H1 (cell line): ENCODE measurements at regions not wholly inside any gene's neighbourhood (a gene's known extent, or its start where the extent isn't known, plus 50 kb on each side); places are given as distances from the start of the nearest gene placed in this dataset.

Experiments used
- CHD1 ChIP-seq: IDR thresholded peaks from 2 replicates; pipeline ENCODE4 v1.6.1; 2012; ENCODE audit warnings: low read depth, low read length, improper control_type of control experiment
- HDAC2 ChIP-seq, 2 experiments: fragments of 300-600 bp in 1 of 2; sonication (generic) in 1 of 2; IDR thresholded peaks; 2 replicates each; pipeline ENCODE4 v1.6.1; 2011 to 2012; ENCODE audit warnings: low read depth in 2 of 2, low read length in 2 of 2, mild to moderate bottlenecking in 2 of 2, moderate library complexity in 2 of 2, borderline replicate concordance in 1 of 2, inconsistent platforms in 1 of 2
- POLR2A ChIP-seq, 2 experiments: IDR thresholded peaks; 1 replicate in 1 of 2; 2 replicates in 1 of 2; pipeline ENCODE4 v1.6.1; 2011; ENCODE audit warnings: low read depth in 2 of 2, low read length in 2 of 2, mild to moderate bottlenecking in 2 of 2; ENCODE audit errors: control extremely low read depth in 1 of 2
- POU5F1 ChIP-seq: IDR thresholded peaks from 2 replicates; pipeline ENCODE4 v1.6.1; 2011; ENCODE audit warnings: low read depth, mild to moderate bottlenecking, low read length, moderate library complexity
- USF2 ChIP-seq: IDR thresholded peaks from 2 replicates; pipeline ENCODE4 v1.6.1; 2011; ENCODE audit warnings: low read length, improper control_type of control experiment

- no peak for TF ChIP-seq HDAC2 (IDR thresholded peaks at IDR 0.05; ENCODE audit: borderline replicate concordance in 1 of 2, low read depth in 2 of 2, low read length in 2 of 2)
- no peak for TF ChIP-seq USF2
- no peak for TF ChIP-seq POU5F1
- no peak for TF ChIP-seq CHD1
- no peak for TF ChIP-seq POLR2A (IDR thresholded peaks at IDR 0.05; ENCODE audit: control extremely low read depth in 1 of 2, low read depth in 2 of 2, low read length in 2 of 2)
Observed at GRCh38 chr1:30173560-30173959, 549.8 kb downstream of the MATN1 start (continued).
